Anterior cingulate cortex (tissue), 58 donors: ENCODE measurements at regions not wholly inside any gene's neighbourhood (a gene's known extent, or its start where the extent isn't known, plus 50 kb on each side); places are given as distances from the start of the nearest gene placed in this dataset.
"Not testable (repeated sequence)": the region's sequence is repeated elsewhere in the genome, so short reads cannot be mapped to it uniquely, and the experiment has no call there.

Experiments
- DNase-seq, 58 donors: peaks; one replicate each; lab custom pipeline; 2025; lab: John Stamatoyannopoulos, UW

GRCh38 chr5:102663749-102664530, 91.2 kb upstream of the PAM start:
- peak in 5 of 58 donors; percentile 5 to 42 (median 36) for DNase-seq

DNA sequence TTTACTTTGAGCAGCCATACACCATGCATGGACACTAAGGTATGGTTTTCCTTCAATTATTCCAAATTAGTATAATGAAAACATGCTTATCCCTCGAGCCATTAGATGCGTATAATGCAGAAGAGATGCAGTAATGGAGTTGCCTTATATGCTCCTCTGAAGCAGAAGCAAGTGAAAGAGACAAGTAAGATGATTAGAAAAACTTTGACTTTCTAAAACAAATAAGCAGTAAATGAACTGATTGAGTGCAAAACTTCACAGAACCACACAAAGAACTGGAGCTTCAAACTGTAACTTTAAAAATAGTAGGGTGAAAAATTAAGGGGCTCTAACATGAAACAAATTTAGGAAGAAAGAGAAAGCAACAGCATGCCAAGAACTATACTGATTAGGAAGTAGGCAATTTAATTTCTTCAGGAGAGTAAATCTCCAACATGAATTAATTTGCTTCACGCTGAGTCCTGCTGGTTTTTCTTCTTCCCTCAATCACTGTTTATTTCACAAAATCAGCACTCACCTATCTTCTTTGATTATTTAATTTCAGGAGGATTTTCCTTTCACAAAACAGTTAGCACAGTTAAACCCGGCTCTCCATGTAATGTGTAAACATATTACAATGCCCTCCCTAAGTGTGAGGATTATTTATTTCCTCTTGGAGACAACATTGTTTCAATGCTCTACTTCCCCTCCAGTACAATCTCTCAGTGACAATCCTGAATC, 90.3 kb upstream of the PAM start:
- DNase-seq = no peak

- DNase-seq = peak in 9 of 58 donors; percentile 0 to 52 (median 5)
Observed at GRCh38 chr5:102666164-102666946, 88.8 kb upstream of the PAM start.

- no peak for DNase-seq
Observed at GRCh38 chr5:102668220-102668932, 86.7 kb upstream of the PAM start.

- DNase-seq = no peak
Observed at GRCh38 chr5:102670224-102670836, 84.8 kb upstream of the PAM start.

GRCh38 chr5:102671033-102671734, 83.9 kb upstream of the PAM start:
- DNase-seq = not testable (repeated sequence)

- no peak for DNase-seq
Observed at GRCh38 chr5:102678267-102679058, 76.6 kb upstream of the PAM start.

- DNase-seq = peak in 48 of 58 donors; percentile 3 to 78 (median 36)
Observed at GRCh38 chr5:102681403-102681983, 73.6 kb upstream of the PAM start.

DNA sequence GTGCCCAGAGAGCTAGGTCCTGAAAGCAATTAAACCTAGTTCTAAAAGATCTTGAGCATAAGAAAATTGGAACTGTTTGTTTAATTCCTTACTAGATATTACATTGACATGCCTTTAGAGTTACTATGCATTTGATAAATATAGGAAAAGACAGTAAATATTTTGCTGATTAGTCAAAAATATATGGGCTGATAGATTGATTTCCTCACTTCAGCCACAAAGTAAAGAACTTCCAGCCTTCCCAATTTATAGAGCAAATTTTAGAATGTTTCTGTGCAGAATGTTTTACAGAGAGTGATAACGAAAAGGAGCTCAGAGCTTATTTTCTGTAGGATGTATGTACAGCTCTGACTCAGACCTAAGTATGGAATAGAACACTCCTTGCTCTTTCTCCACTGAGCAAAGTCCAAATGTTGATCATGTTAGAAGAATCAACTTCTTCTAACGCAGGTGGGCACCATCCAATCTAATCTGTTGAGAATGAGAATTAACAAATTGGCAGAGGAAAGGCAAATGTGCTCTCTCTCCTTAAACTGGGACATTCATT, 72.9 kb upstream of the PAM start:
- no peak for DNase-seq

- not testable (repeated sequence) for DNase-seq
Observed at GRCh38 chr5:102688076-102688475, 67.0 kb upstream of the PAM start.

DNA sequence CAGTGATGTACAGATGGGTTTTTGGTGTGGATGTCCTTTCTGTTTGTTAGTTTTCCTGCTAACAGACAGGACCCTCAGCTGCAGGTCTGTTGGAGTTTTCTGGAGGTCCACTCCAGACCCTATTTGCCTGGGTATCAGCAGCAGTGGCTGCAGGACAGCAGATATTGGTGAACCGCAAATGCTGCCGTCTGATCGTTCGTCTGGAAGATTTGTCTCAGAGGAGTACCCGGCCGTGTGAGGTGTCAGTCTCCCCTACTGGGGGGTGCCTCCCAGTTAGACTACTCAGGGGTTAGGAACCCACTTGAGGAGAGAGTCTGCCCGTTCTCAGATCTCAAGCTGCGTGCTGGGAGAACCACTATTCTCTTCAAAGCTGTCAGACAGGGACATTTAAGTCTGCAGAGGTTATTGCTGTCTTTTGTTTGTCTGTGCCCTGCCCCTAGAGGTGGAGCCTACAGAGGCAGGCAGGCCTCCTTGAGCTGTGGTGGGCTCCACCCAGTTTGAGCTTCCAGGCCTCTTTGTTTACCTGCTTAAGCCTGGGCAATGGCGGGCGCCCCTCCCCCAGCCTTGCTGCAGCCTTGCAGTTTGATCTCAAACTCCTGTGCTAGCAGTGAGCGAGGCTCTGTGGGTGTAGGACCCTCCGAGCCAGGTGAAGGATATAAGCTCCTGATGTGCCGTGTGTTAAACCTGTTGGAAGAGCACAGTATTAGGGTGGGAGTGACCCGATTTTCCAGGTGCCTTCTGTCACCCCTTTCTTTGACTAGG, 66.3 kb upstream of the PAM start:
- not testable (repeated sequence) for DNase-seq

- no peak for DNase-seq
Observed at GRCh38 chr5:102690910-102691309, 64.2 kb upstream of the PAM start.

- DNase-seq = no peak
Observed at GRCh38 chr5:102691434-102691833, 63.7 kb upstream of the PAM start.

GRCh38 chr5:102700120-102700831, 54.8 kb upstream of the PAM start:
- no peak for DNase-seq

GRCh38 chr5:102700916-102701315, 54.2 kb upstream of the PAM start:
- DNase-seq = no peak

DNA sequence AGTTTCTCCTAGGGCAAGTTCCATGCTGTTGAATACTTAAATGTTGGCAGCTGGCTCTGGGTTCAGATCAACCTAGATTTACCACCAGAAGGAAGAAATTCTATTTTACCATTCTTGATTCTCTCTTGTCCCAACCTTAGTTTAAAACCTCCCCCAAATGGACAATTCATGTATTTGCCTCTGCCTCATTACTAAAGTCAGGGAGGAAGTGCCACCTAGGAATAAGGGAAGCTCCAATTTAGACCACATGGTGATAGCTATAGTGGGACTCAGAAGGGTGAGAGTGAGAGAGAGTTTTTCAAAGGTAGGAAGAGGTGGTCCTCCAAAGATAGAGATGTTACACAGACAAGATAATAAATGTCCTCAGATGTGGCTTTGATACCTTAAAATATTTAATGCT, 53.4 kb upstream of the PAM start:
- no peak for DNase-seq
